ENCODE measurements at regions not wholly inside any gene's neighbourhood (a gene's known extent, or its start where the extent isn't known, plus 50 kb on each side); places are given as distances from the start of the nearest gene placed in this dataset.

DNA sequence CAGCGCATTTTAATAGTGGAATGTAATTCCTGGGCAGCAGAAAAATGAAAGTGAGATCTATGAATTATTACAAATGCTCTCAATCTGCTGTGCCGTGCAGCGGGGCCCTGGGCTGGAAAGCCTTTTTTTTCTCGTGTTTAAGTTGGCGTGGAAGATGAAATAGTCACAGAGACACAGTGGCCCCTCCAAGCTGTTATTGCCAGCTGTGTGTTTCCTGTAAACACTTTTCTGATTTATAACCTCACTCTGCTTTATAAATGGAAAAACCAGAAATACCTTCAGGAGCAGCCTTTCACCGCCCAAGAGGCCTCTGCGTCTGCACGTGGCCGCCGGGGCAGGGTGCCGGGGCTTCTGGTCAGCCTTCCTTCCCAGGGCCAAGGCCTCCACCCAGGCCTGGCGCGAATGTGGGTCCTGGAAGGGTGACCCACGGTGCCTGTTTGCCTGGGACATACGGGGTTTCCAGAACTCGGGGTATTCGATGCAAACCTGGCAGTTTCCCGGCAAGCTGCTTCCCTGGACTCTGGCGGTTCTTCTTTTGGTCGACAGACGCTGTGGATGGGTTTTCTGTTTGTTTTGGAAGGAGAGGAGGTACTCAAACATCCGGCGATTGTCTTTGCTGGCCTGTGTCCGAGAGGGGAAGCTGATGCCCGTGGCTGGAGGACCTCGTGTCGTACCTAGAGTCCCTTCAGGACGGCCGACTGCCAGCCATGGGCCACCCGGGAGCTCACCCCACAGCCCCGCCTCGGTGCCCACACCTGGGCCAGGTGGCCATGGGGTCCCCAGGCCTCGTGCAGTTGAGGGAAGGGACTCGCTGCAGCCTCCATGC lies 256.7 kb downstream of the PARP8 start:
- TF ChIP-seq, protein P1, sequence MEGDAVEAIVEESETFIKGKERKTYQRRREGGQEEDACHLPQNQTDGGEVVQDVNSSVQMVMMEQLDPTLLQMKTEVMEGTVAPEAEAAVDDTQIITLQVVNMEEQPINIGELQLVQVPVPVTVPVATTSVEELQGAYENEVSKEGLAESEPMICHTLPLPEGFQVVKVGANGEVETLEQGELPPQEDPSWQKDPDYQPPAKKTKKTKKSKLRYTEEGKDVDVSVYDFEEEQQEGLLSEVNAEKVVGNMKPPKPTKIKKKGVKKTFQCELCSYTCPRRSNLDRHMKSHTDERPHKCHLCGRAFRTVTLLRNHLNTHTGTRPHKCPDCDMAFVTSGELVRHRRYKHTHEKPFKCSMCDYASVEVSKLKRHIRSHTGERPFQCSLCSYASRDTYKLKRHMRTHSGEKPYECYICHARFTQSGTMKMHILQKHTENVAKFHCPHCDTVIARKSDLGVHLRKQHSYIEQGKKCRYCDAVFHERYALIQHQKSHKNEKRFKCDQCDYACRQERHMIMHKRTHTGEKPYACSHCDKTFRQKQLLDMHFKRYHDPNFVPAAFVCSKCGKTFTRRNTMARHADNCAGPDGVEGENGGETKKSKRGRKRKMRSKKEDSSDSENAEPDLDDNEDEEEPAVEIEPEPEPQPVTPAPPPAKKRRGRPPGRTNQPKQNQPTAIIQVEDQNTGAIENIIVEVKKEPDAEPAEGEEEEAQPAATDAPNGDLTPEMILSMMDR (conservative IDR thresholded peaks at IDR 0.05; ENCODE audit: low read depth, low read length), result no peak
- H3K4me3 ChIP-seq (ENCODE audit: low read depth, low read length), result no peak overlapping the region
- no peak for DNase-seq (ENCODE audit: low read depth)

DNA sequence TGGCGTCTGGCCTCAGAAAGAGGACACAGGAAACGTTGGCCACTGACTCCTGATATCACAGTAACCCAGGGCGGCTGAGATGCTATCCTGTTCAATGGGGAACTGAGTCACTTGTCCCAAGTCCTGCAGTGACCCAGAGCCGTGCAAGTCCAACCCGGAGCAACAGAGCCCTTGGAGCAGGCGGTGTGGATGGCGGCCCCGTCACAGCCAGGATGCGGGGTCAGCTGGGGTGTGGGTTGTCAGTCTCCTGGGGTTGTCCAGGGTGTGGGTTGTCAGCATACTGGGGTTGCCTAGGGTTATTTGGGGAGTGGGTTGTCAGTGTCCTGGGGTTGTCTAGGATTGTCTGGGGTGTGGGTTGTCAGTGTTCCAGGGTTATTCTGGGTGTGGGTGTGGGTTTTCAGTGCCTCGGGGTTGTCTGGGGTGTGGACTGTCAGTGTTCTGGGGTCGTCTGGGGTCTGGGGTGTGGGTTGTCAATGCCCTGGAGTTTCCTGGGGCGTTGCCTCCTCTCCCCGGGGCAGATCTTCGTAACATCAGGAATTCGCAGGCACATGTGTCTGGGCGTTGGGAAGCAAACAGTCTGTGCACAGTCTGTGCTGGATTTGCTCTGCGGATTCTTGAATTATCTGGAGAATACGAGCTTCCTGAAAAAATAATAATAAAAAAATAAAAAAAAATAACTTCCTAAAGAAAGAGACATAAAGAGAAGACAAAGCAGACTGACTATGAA lies 257.5 kb downstream of the PARP8 start:
- TF ChIP-seq, protein P1 (conservative IDR thresholded peaks at IDR 0.05; ENCODE audit: low read depth, low read length), result no peak

DNA sequence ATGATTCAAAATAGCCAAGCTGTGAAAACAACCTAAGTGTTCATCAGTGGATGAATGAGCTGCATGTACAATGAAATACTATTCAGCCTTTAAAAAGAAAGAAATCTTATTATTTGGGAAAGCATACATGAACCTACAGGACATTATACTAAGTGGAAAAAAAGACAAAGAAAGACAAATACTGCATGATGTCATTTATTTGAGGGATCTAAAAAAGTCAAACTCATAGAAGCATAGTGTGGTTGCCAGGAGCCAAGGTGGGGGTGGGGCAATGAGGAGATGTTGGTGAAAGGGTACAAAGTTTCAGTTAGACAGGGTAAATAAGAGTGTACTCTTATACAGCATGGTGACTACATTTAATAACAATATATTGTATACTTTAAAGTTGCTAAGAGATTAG lies 261.5 kb downstream of the PARP8 start:
- TF ChIP-seq, protein P1 (conservative IDR thresholded peaks at IDR 0.05; ENCODE audit: low read depth, low read length), result no peak

More for the DNA sequence above, 257.5 kb downstream of the PARP8 start:
- DNase-seq (ENCODE audit: low read depth), result no peak
- no peak overlapping the region for H3K4me3 ChIP-seq (ENCODE audit: low read depth, low read length)

DNA sequence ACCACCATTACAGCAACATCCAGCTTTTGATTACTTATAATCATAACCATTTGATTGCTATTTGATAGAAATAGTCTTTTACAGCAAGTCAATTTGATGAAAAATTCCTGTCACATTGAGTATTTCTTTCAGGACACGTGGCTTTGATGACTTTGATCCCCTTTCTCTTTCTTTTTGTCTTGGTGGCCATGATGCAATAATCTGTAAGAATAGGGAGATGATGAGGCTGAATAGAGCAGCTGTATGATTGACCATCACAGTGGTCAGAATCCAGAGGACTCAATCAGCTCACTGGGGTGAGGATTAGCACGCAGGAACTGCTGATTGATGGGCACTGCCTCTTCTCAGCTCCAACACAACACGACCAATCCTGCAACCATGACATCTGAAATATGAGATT lies 262.7 kb downstream of the PARP8 start:
- TF ChIP-seq, protein P1 (conservative IDR thresholded peaks at IDR 0.05; ENCODE audit: low read depth, low read length), result no peak
- DNase-seq (ENCODE audit: low read depth), result no peak
- H3K4me3 ChIP-seq (ENCODE audit: low read depth, low read length), result no peak overlapping the region

More for the DNA sequence above, 261.5 kb downstream of the PARP8 start:
- no peak overlapping the region for H3K4me3 ChIP-seq (ENCODE audit: low read depth, low read length)
- no peak for DNase-seq (ENCODE audit: low read depth)

DNA sequence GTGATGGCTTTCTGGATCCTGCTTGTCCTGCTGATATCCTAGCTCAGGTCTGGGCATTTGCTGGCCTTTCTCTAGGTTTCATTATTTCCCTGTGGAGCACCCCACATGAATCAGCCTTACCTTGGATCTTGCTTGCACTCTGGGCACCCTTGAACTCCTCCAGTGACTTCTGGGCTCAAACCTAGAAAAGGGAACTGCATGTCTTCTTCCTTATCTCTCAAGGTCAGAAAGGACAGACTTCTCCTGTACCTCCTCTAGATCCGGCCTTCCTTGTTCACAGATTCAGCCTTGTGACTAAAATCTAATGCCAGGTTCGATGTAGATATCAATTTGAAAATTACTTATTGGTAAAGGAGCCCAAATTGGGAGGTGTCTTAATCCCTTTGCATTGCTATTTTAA lies 267.9 kb downstream of the PARP8 start:
- no peak for DNase-seq (ENCODE audit: low read depth)
- TF ChIP-seq, protein P1 (conservative IDR thresholded peaks at IDR 0.05; ENCODE audit: low read depth, low read length), result no peak
- H3K4me3 ChIP-seq (ENCODE audit: low read depth, low read length), result no peak overlapping the region

DNA sequence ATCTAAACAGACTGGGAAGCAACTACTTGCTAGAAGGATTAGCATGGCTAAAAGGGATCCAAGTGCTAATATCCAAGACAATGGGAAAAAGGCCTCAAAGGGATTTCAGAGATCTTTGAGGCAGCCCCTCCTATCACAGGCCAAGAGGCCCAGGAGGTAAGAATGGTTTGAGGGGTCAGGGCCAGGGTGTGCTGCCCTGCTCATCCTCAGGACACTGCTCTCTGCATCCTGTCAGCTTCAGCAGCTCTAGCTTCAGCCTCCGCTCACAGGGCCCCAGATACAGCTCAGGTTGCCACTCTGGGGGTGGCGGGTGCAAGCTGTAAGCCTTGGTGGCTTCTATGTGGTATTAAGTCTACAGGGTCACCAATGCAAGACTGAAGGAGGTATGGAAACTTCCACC lies 278.7 kb downstream of the PARP8 start:
- no peak for DNase-seq (ENCODE audit: low read depth)
- TF ChIP-seq, protein P1 (conservative IDR thresholded peaks at IDR 0.05; ENCODE audit: low read depth, low read length), result no peak
- H3K4me3 ChIP-seq (ENCODE audit: low read depth, low read length), result no peak overlapping the region
